ENCODE measurements at regions not wholly inside any gene's neighbourhood (a gene's known extent, or its start where the extent isn't known, plus 50 kb on each side); places are given as distances from the start of the nearest gene placed in this dataset.
"Not testable (repeated sequence)": the region's sequence is repeated elsewhere in the genome, so short reads cannot be mapped to it uniquely, and the experiment has no call there.

DNA sequence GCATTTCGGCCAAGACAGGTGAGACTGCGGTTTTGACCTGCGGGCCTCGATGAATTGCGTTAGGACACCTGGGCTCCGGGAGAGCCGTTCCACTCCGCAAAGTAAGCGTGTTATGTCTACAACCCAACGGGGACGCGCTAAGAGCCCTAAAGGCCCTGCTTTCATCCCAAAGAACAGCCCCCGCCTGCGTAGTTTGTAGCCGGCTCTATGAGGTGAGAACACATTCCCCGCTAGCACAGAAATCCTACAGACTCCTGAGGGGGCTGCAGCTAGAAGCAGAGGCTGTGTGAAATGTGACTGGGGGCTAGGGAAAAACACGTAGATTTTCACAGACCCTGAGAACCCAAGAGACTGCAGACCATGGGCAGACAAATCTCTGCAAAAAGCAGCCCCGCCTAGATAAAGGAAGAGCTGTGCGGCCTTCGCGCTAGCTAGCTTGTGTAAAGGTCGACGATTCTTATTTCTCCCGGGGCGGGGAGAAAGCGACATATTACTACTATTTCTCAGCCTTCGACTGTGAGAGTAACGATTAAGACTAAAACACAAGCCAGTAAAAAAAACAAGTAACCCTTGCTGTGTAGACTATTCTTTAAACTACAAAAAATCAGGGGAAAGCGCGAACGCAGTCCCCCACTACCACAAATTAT lies 242.9 kb downstream of the FAM72C start:
- TF ChIP-seq, protein P1, sequence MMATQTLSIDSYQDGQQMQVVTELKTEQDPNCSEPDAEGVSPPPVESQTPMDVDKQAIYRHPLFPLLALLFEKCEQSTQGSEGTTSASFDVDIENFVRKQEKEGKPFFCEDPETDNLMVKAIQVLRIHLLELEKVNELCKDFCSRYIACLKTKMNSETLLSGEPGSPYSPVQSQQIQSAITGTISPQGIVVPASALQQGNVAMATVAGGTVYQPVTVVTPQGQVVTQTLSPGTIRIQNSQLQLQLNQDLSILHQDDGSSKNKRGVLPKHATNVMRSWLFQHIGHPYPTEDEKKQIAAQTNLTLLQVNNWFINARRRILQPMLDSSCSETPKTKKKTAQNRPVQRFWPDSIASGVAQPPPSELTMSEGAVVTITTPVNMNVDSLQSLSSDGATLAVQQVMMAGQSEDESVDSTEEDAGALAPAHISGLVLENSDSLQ (IDR thresholded peaks at IDR 0.05) = not testable (repeated sequence)
- not testable (repeated sequence) for TF ChIP-seq SUZ12 (IDR thresholded peaks at IDR 0.05); ELF4 (IDR thresholded peaks at IDR 0.05); FOXM1 (IDR thresholded peaks at IDR 0.05; ENCODE audit: borderline replicate concordance); SP1 (IDR thresholded peaks at IDR 0.05); BHLHE40 (IDR thresholded peaks at IDR 0.05; ENCODE audit: borderline replicate concordance); L3MBTL2 (conservative IDR thresholded peaks at IDR 0.05); FOXA1 (IDR thresholded peaks at IDR 0.05); NFRKB (IDR thresholded peaks at IDR 0.05); ZNF384 (IDR thresholded peaks at IDR 0.05)
